HG02610 (cell line): ENCODE measurements at regions not wholly inside any gene's neighbourhood (a gene's known extent, or its start where the extent isn't known, plus 50 kb on each side); places are given as distances from the start of the nearest gene placed in this dataset.

Experiments
- ATAC-seq: cut with Tn5 transposase; IDR thresholded peaks from one replicate; pipeline ENCODE4 v1.9.1; 2021; ENCODE audit warnings: mild to moderate bottlenecking, moderate library complexity; ENCODE audit not compliant: unreplicated experiment

DNA sequence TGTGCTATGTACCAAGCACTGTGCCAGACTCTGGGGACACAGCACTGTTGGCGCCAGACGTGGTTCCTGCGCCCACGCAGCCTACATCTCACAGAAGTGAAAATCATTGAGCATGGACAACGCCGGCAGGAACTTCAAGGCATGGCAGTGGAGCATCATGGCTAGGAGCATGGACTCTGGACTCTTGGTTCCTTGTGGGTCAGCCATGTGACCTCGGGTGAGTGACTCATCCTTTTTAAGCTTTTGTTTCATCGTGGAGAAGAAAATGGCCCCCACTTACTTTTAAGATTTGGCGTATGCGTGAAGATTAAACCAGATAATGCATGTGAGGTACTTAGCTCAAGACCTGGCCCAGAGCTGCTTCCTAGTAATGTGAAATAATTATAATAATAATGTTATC lies 988.5 kb downstream of the UQCRFS1 start:
- no peak for ATAC-seq

DNA sequence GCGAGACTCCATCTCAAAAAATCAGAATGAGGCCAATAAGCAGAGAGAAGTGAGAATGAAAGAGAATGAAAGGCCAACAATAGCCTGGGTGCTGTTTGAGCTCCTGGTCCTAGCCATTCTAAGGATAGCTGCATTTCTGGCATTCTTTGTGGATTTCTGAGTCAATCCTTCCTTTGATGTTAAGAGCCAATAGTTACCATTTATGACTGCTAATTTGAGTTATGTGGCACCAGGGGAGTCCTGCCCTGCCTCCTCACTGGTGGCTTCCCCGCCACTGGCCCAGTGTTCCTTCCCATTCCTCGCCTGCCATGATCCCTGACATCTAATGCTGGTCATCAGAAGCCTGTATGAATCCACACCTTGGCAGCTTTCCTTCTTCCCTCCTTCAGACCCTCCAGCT lies 991.2 kb downstream of the UQCRFS1 start:
- ATAC-seq, result no peak

DNA sequence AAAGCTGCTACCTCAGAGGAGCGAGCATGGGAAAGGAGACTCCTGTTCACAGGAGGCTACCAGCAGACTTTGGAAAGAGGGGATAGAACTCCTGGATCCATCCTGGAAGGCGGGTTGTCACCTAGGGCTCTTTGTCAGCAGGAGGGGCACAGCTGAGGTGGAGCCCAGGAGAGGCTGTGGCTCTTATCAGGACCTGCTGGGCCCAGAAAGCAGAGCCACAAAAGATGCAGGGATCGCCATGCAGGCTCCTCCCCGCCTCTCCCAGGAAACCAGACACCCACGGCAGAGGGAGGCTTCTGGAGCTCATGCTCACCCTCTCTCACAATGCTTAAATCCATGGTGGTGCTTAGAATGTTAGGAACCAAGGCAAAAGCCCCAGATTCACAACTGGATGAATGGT lies 994.2 kb downstream of the UQCRFS1 start:
- no peak for ATAC-seq

DNA sequence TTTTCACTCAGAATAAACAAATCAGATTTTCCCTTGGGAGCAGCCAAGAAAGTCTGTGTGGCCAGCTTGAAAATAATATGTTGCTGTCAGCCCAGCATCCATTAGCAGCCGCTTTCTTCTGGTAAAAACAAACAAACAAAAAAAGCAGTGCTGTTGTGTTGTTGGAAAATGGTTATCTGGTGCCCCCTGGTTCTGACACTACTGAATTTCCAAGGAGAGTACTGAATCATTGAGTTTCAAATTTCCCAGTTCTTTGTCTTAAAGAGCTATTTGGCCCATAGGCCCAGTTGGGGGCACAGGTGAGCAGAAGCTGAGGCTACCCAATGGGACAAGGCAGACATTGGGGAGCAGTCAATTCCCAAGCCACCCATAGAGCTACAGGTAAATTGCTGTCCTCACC lies 995.9 kb downstream of the UQCRFS1 start:
- ATAC-seq, result no peak

DNA sequence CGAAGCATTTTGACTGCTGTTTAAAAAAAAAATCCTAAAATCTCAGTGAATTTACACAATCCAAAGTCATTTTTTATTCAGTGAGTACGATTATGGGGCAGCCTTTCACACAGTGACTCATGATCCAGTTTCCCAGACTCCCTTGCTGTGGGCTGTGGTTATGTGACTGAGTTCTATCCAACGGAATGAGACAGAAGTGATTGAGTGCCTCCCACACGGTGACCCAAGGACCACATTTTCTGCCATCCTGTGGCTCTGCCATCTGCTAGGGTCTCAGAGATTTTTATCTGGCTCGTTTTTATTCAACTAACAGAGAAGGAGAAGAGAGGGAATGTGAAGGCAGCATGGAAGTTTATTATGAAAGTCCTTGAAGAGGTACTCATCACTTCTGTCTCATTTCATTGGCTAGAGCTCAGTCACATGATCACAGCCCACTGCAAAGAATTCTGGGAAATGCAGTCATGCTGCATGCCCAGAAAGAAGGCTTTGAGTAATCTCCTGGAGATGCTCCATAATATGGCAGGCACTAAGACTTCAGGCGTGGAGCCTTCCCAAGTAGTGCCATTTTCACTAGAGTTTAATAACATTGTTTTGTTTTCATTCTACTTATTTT lies 999.4 kb downstream of the UQCRFS1 start:
- ATAC-seq, result no peak

DNA sequence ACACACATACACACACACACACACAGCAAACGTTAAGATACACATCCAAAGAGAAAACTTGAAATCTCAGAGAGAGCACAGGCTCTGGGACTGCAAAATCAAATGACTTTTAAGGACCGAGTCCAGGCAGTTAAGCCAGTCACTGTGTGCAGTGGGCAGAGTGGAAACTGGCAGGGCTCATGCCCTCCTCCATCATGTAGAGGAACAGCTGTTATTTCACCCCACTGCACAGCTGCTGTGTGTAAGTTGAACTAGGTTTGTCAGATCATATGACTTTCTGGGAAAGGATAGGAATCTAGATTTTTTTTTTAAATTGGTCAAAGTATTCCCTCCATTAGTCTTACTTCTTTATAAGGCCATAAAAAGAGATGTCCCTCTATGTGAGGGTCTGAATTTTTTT lies 1002.1 kb downstream of the UQCRFS1 start:
- no peak for ATAC-seq

DNA sequence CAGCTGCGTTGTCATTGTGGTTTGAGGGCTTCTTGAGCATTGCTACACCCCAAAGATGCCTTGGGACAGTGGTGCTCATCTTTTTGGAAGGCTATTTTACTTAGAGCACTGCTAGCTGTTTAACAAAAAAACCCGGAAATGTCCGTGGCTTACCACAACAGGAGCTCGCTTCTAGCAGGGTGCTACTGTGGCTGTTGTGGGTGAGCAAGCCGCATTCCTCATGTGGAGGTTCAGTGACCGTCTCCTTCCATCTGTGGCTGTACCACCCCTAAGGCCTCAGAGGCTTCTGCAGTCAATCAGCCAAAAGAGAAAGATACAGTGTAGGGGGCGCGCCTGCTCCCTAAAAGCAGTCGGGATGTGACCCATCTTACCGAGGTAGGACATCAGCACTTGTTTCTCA lies 1004.2 kb downstream of the UQCRFS1 start:
- ATAC-seq, result no peak

DNA sequence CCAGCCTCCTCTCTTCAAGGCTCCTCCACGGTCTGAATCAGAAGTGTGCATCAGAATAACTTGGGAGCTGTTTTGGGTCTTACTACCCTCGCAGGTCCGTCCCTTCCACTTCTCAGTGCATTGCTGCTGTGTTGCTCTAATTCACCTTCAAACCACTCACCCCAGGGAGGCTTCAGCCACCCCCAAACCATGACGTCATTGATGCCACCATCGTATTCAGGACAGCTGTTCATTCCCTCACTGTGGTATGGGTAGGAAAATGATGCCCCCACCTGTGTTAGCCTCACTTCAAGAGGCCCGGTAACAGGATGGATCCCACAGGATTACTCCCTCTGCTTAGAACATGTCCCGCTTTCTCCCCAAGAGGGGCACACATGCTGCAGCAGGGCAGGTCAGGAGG lies 1005.7 kb downstream of the UQCRFS1 start:
- no peak for ATAC-seq

DNA sequence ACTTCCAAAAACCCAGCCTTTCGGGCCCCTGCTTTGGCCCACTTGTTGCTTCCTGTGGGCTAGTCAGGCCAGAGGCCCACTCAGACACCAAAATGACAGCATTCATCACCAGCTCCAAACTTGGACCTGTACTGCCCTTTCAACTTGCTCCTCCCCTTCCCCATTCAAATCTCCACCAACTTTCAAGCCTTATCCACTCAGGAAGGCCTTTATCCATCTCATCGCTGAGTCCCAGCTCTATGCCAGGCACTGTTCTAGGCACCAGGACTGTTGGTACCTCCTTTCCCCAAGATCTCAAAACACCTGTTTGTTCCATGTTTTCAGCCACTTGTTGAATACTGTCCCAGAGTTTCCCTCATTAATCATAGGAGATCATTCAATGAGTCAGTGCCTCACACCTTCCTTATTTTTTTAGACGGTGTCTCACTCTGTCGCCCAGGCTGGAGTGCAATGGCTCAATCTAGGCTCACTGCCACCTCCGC lies 1011.4 kb downstream of the UQCRFS1 start:
- ATAC-seq, result no peak

DNA sequence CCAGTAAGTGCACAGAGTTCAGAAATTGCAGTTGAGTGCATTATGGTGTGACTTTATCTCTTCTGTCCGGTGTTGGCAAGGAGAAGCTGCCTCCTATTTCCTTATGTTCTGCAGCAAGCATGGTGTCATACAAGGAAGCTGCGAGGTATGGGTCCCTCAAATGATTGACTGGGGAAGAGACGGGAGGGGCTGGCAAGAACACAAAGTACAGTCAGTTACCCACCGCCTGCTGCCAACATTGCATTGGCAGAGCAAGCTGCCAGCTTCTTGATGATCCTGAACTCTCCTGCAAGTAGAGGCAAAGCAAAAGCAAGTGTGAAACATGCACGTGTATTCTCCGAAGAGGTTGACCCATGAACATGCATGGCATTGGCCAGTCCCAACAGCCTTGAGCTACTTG lies 1013.6 kb downstream of the UQCRFS1 start:
- ATAC-seq, result no peak

DNA sequence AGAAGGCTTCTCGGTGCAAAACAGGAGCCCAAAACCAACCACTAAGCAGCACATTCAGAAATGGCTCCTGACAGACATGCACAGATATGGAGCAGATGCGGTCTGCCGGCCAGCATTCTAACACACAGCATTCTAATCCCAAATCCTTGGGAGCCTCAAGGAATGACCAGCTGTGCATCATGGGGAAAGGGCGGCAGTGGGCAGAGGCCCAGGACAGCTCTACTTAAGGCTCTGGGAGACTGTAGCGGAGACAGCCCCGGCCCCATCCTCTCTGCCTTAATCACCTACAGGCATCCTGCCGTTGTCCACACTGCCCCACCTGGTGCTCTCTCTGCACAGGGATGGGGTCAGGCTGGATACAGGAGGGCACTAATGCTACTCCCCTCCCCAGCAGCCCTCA lies 1016.0 kb downstream of the UQCRFS1 start:
- no peak for ATAC-seq

DNA sequence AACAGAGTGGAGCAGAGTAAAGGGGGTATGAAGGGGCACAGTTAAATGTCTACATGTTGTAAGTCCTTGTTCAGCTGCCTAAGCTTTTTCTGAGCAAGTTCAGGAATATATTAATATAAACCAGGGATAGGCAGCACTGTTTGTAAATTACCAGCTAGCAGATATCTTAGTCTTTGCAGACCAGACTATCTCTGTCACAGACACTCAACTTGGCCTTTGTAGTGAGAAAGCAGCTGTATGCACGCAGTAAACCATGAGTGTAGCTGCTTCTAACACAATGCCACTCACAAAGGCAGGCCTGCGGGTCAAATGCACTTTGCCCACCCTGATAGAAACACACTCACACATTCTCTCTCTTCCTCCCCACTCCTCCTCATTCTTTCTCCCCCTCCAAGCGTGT lies 1016.9 kb downstream of the UQCRFS1 start:
- no peak for ATAC-seq

DNA sequence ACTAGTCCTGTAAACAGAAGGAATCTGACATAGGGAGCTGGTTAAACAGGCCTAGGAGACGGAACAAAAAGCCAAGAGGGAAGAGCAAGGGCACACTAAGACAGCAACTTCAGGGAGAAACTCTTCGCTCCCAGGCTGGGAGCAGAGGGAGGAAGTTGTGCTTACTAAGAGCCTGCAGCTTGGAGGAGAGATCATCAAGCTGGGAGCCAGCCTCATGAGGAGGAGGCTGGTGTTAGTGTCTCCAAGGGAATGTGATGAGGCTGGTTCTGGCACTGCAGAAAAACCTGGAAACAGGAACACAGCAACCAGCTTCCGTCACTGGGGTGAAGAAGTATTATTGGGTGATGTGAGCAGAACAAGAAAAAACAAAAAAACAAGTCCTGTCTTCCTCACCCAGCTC lies 1027.3 kb downstream of the UQCRFS1 start:
- ATAC-seq, result no peak

DNA sequence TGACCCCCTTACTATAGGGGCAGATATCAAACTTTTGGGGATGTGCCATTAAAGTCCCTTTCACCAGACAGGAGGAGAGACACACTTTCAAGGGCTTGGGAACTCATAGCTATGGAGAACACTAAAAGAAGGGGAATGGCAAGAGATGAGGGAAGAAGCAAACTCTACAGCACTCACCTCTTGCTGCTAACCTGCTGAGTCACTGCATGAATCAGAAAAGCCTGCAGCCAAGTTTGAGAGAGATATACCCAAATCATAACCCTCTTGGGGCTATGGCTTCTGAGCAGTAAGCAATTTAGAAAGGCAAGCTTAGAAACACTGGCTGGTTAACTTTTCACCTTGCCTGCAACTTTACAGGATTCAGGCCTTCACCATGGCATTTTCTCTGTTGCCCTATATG lies 1028.0 kb downstream of the UQCRFS1 start:
- ATAC-seq, result no peak

DNA sequence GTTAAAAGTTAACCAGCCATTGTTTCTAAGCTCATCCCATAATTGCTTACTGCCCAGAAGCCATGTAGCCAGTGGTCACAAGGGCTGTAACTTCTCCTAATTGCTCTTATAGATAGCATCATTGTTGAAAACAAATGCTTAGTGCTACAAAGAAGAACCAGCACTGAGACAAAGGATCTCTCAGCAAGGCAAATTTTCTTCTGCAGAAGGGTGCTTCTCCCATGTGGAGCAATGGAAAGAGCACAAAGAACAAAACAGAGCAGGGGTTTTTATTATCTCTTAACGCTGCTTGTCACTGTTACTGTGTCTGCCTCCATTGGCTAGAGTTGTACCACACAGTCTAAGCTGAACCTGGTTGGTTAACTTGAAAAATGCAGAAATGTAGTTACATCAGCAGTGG lies 1036.8 kb downstream of the UQCRFS1 start:
- ATAC-seq, result no peak

DNA sequence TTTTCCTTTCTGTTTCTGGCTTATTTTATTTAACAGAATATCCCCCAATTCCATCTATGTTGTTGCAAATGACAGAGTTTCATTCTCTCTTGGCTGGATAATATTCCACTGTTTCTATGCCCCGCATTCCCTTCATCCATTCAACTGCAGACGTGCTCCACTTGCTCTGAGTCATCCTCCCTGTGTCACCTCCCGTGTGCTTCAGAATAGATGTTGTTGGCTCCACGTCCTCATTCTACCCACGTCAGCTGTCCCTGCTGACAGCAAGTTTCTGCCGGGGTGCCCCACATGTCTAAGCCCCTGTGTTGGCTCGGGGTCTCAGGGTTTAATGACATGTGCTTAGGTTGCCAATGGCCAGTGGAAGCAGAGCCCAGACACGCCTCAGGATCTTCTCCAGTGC lies 1041.0 kb downstream of the UQCRFS1 start:
- no peak for ATAC-seq

DNA sequence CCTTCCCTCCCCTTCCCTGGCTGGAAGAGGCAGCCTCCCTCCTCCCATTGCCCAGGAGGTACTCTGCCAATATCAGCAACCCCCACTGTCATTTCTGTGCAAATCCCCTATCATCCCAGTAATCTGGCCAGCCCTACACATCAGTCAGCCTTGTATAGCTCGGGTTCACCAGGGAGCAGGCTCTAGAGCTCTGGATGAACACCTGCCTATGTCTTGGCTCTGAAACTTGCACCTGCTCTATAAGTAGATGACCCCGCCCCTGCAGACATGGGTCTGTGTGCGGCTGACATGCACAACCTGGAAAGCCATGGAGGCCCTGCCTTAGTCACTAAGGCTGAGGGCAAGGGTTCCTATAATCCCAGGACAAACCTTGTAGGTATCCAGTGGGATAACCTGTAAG lies 1042.9 kb downstream of the UQCRFS1 start:
- no peak for ATAC-seq

DNA sequence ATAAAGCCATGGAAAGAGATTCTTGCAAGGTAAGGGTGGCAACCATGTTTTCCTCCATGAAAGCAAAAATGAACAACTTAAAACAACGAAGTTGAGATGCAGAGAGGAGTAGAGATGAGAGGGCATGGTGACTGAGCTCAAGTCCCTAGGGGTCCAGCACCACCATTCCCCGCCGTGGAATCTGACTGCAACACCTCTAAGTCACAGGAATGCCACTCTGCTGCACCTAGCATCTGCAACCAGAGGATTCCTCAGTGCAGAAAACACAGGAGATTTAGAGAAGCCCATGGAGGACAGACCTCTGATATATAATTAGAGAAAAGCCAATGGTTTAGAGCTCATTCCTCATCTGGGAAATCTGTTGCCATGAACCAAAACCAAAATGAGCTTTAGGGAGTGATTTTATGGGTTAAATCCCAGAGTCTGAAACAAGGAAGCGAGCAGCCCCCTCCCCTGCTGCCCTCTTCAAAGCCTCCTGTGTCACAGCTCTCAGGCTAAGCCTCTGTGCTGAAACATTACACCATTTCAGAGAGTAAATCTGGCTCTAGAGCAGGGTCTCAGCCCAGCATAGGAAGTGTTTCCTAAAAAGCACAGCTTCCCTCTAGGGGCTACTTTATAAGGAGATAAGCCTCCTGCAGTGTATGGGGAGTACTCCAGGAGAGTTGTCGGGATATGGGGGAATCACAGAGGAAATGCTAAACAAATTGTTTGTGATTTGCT lies 1043.6 kb downstream of the UQCRFS1 start:
- ATAC-seq, result no peak

DNA sequence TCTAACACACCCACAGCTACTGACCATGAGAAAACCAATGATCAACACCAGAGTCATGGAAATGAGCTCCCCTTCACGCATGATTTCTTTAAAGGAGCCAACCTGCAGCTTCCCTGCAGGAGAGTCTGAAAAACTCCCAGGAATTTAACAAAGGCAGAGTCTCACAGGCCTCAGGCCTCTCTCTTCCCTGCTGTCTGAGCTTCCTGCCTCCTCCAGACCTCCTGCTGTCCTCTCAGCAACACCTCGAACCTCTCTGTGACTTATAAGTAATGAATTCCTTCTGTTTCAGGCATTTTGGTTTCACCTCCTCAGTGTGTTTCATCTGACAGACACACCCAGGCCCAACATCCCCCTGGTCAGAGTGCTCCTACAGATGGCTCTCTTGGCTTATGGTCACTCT lies 1044.4 kb downstream of the UQCRFS1 start:
- ATAC-seq, result no peak

DNA sequence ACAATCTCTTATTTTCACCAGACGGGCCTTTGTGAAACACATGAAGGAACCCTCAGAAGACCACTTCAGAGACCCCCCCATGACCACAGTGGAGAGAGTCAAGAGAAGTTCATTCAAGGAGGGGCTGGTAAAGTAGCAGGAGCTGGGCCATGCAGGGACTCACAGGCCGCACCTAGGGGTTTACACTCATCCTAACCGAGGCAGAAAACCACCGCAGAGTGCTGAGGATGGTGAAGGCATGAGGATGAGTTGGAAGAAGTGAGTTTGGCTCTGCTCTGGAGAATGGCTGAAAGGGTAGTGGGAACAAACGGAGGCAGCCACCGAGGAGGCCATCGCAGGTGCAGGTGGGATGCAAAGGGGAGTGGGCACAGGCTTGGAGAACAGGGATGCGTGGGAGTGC lies 1046.9 kb downstream of the UQCRFS1 start:
- ATAC-seq, result no peak

DNA sequence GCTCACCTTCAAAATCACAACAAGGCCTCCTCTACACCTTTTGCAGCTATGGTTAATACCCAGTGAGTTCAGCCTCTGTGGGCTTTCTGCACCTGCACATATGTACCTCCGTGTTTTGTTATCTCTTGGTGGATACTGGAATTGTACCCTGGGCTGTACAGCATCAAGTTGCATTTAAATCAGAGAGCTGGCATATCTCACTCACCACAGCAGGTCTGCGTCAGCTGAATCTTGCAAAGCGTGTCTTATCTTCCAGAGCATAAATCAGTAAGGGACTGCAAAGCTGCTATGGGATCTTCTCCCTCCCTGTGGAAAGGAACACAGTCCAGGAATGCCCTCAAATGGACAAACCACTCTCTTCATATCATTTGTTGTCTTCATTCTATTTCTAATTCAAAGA lies 1048.7 kb downstream of the UQCRFS1 start:
- no peak for ATAC-seq

DNA sequence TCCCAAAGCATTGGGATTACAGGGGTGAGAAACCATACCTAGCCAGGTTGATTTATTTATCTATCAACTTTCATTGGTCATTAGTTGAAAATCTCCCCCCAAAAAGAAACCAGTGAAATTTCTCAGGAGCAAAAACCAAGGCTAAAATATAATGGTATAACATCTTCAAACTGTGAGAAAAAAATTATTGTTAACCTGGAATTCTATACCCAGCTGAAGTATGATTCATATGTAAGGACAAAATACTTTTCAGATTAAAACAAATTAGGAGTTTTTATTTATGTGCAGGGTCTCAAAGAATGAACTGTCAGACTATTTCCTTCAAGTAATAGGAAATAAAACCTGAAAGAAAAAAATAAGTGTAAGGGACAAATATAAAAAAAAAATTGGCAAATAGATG lies 1053.9 kb downstream of the UQCRFS1 start:
- ATAC-seq, result no peak

DNA sequence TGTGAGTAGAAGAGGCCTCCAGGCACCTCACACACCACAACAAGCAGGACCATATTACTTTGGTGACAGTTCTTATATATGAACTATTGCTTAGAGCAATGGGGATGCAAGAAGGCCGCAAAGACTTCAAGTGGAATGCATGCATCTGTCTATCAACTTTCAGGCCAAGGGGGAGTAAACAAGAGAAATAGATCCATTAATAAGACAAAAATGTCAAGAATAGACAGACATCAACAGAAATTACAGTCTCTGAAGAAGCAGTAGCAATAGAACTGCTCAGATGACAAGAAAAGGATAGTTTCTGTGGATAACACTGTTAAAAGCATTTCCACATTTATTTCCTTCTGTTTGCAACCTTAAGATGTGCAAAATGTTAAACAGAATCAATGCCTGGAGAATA lies 1057.7 kb downstream of the UQCRFS1 start:
- ATAC-seq, result no peak
